ENCODE measurements at regions not wholly inside any gene's neighbourhood (a gene's known extent, or its start where the extent isn't known, plus 50 kb on each side); places are given as distances from the start of the nearest gene placed in this dataset.

GRCh38 chr13:22455036-22455435, 725.7 kb upstream of the SGCG start:
- in situ Hi-C loops (cut with HindIII; ENCODE audit: low pct_unique_long_range_greater_than_20kb, low sequenced_read_pairs): no loop called here
- no peak for DNase-seq (ENCODE audit: low read depth, low spot score)

GRCh38 chr13:22461854-22462490, 718.8 kb upstream of the SGCG start:
- in situ Hi-C loops (cut with HindIII; ENCODE audit: low pct_unique_long_range_greater_than_20kb, low sequenced_read_pairs): no loop called here
- no peak for DNase-seq (ENCODE audit: low read depth, low spot score)

- DNase-seq (ENCODE audit: low read depth, low spot score): no peak
- in situ Hi-C loops (cut with HindIII; ENCODE audit: low pct_unique_long_range_greater_than_20kb, low sequenced_read_pairs): no loop called here
Observed at GRCh38 chr13:22463089-22463488, 717.7 kb upstream of the SGCG start.

GRCh38 chr13:22468045-22468444, 712.7 kb upstream of the SGCG start:
- DNase-seq (ENCODE audit: low read depth, low spot score): no peak
- in situ Hi-C loops (cut with HindIII; ENCODE audit: low pct_unique_long_range_greater_than_20kb, low sequenced_read_pairs): no loop called here

- in situ Hi-C loops (cut with HindIII; ENCODE audit: low pct_unique_long_range_greater_than_20kb, low sequenced_read_pairs): no loop called here
- DNase-seq (ENCODE audit: low read depth, low spot score): no peak
Observed at GRCh38 chr13:22468824-22469223, 712.0 kb upstream of the SGCG start.

GRCh38 chr13:22469452-22469851, 711.3 kb upstream of the SGCG start:
- in situ Hi-C loops (cut with HindIII; ENCODE audit: low pct_unique_long_range_greater_than_20kb, low sequenced_read_pairs): no loop called here
- DNase-seq (ENCODE audit: low read depth, low spot score): no peak

GRCh38 chr13:22470075-22470474, 710.7 kb upstream of the SGCG start:
- no peak for DNase-seq (ENCODE audit: low read depth, low spot score)
- in situ Hi-C loops (cut with HindIII; ENCODE audit: low pct_unique_long_range_greater_than_20kb, low sequenced_read_pairs): no loop called here

GRCh38 chr13:22482496-22483000, 698.2 kb upstream of the SGCG start:
- no peak for DNase-seq (ENCODE audit: low read depth, low spot score)
- in situ Hi-C loops (cut with HindIII; ENCODE audit: low pct_unique_long_range_greater_than_20kb, low sequenced_read_pairs): no loop called here

- in situ Hi-C loops (cut with HindIII; ENCODE audit: low pct_unique_long_range_greater_than_20kb, low sequenced_read_pairs): no loop called here
- no peak for DNase-seq (ENCODE audit: low read depth, low spot score)
Observed at GRCh38 chr13:22483276-22483675, 697.5 kb upstream of the SGCG start.

GRCh38 chr13:22486490-22486889, 694.3 kb upstream of the SGCG start:
- DNase-seq (ENCODE audit: low read depth, low spot score): no peak
- in situ Hi-C loops (cut with HindIII; ENCODE audit: low pct_unique_long_range_greater_than_20kb, low sequenced_read_pairs): no loop called here

- no peak for DNase-seq (ENCODE audit: low read depth, low spot score)
- in situ Hi-C loops (cut with HindIII; ENCODE audit: low pct_unique_long_range_greater_than_20kb, low sequenced_read_pairs): no loop called here
Observed at GRCh38 chr13:22487932-22488331, 692.8 kb upstream of the SGCG start.

- DNase-seq (ENCODE audit: low read depth, low spot score): no peak
- in situ Hi-C loops (cut with HindIII; ENCODE audit: low pct_unique_long_range_greater_than_20kb, low sequenced_read_pairs): no loop called here
Observed at GRCh38 chr13:22489771-22490170, 691.0 kb upstream of the SGCG start.

GRCh38 chr13:22495819-22496218, 685.0 kb upstream of the SGCG start:
- in situ Hi-C loops (cut with HindIII; ENCODE audit: low pct_unique_long_range_greater_than_20kb, low sequenced_read_pairs): no loop called here
- no peak for DNase-seq (ENCODE audit: low read depth, low spot score)

- in situ Hi-C loops (cut with HindIII; ENCODE audit: low pct_unique_long_range_greater_than_20kb, low sequenced_read_pairs): no loop called here
- DNase-seq (ENCODE audit: low read depth, low spot score): peak; percentile 33
Observed at GRCh38 chr13:22496803-22497508, 683.8 kb upstream of the SGCG start.

- no peak for DNase-seq (ENCODE audit: low read depth, low spot score)
- in situ Hi-C loops (cut with HindIII; ENCODE audit: low pct_unique_long_range_greater_than_20kb, low sequenced_read_pairs): no loop called here
Observed at GRCh38 chr13:22497991-22498780, 682.6 kb upstream of the SGCG start.

- in situ Hi-C loops (cut with HindIII; ENCODE audit: low pct_unique_long_range_greater_than_20kb, low sequenced_read_pairs): no loop called here
- DNase-seq (ENCODE audit: low read depth, low spot score): no peak
Observed at GRCh38 chr13:22499919-22500318, 680.9 kb upstream of the SGCG start.

GRCh38 chr13:22505489-22505888, 675.3 kb upstream of the SGCG start:
- in situ Hi-C loops (cut with HindIII; ENCODE audit: low pct_unique_long_range_greater_than_20kb, low sequenced_read_pairs): no loop called here
- DNase-seq (ENCODE audit: low read depth, low spot score): peak; percentile 43

GRCh38 chr13:22506096-22506691, 674.6 kb upstream of the SGCG start:
- DNase-seq (ENCODE audit: low read depth, low spot score): no peak
- in situ Hi-C loops (cut with HindIII; ENCODE audit: low pct_unique_long_range_greater_than_20kb, low sequenced_read_pairs): no loop called here
